Tibial nerve (tissue), 3 donors: ENCODE measurements at regions not wholly inside any gene's neighbourhood (a gene's known extent, or its start where the extent isn't known, plus 50 kb on each side); places are given as distances from the start of the nearest gene placed in this dataset.

Experiments used
- CTCF ChIP-seq, 5 experiments: fragments of 200-600 bp in 3 of 5; fragments of 450-650 bp in 2 of 5; sonication (generic) in 3 of 5; IDR thresholded peaks; one replicate each; pipeline ENCODE4 v1.5.1; 2016 to 2019; ENCODE audit warnings: antibody characterized with exemption in 5 of 5, mild to moderate bottlenecking in 3 of 5, moderate library complexity in 2 of 5
- POLR2A ChIP-seq, 2 donors: fragments of 450-650 bp; IDR thresholded peaks; one replicate each; pipeline ENCODE4 v1.6.1; 2017; ENCODE audit warnings: antibody characterized with exemption in 2 of 2, mild to moderate bottlenecking in 2 of 2, moderate library complexity in 2 of 2

DNA sequence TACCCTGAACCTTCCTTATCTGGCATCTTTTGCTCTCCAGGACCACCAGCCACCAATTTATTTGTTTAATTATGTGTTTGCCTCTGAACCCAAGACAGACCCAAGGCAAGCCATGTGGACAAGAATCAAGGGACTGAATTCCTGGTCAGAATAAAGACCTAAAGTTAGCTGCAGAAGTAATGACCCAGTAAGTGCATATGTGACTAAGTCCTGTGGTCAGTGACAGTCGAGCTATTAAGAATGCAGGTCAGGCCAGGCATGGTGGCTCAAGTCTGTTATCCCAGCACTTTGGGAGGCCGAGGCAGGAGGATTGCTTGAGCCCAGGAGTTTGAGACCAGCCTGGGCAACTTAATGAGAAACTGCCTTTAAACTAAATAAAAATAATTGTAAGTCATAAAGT, 139.4 kb downstream of the CCDC71L start:
- TF ChIP-seq POLR2A (IDR thresholded peaks at IDR 0.05) (no peak), CTCF (IDR thresholded peaks at IDR 0.05) (no peak)
